ENCODE measurements at regions not wholly inside any gene's neighbourhood (a gene's known extent, or its start where the extent isn't known, plus 50 kb on each side); places are given as distances from the start of the nearest gene placed in this dataset.

GRCh38 chr4:18767921-18768320 lies 746.4 kb upstream of the LCORL start:
- no peak for TF ChIP-seq POLR2AphosphoS5 (IDR thresholded peaks at IDR 0.05; ENCODE audit: insufficient read depth, low read depth, low read length)
- TF ChIP-seq CTCF (IDR thresholded peaks at IDR 0.05; ENCODE audit: extremely low read depth in 1 of 2, insufficient read depth in 1 of 2, low read depth in 1 of 2, low read length in 2 of 2) = no peak
- no peak for TF ChIP-seq FOS (IDR thresholded peaks at IDR 0.05; ENCODE audit: borderline replicate concordance, insufficient read depth, low read length)

Data from endothelial cell of umbilical vein (primary cell).